SK-N-SH (cell line): ENCODE measurements at regions not wholly inside any gene's neighbourhood (a gene's known extent, or its start where the extent isn't known, plus 50 kb on each side); places are given as distances from the start of the nearest gene placed in this dataset.

Source experiments
- CTCF ChIA-PET: fragments of 300-600, 350-600 bp; formaldehyde crosslinking; extraction: SDS; loops from one replicate; lab custom pipeline; 2021; lab: Yijun Ruan, JAX
- POLR2A ChIA-PET: fragments of 350-600 bp; sonication (Branson Sonifier 250); formaldehyde crosslinking; extraction: SDS; loops from one replicate; lab custom pipeline; 2020; ENCODE audit warnings: antibody characterized with exemption, inconsistent platforms; lab: Yijun Ruan, JAX
- DNase-seq: peaks from one replicate; pipeline ENCODE4 v3.0.0; 2012
- H2AFZ ChIP-seq: fragments of 200-600 bp; sonication (generic); 2 replicates; pipeline ENCODE4 v1.8.1; 2016; ENCODE audit warnings: antibody characterized with exemption, mild to moderate bottlenecking, low read depth
- H3F3A ChIP-seq: fragments of 200-600 bp; sonication (generic); replicated peaks from 2 replicates; pipeline ENCODE3; 2016; ENCODE audit warnings: antibody characterized with exemption, mild to moderate bottlenecking; ENCODE audit not compliant: insufficient read depth
- H3K27ac ChIP-seq, 2 experiments: fragments of 200-500 bp in 1 of 2; fragments of 200-600 bp in 1 of 2; sonication (Bioruptor generic) in 1 of 2; sonication (generic), shearing (Covaris generic) in 1 of 2; 2 replicates each; pipeline versions ENCODE4 v1.5.1 to v1.6.1; 2014 to 2016; ENCODE audit warnings: low read depth in 2 of 2, inconsistent platforms in 1 of 2, low read length in 1 of 2, mild to moderate bottlenecking in 1 of 2, mixed read lengths in 1 of 2
- H3K27me3 ChIP-seq: fragments of 200-600 bp; sonication (generic), shearing (Covaris generic); 2 replicates; pipeline ENCODE4 v1.6.1; 2016; ENCODE audit warnings: mixed run types; ENCODE audit not compliant: insufficient read depth
- H3K36me3 ChIP-seq, 2 experiments: fragments of 200-500 bp in 1 of 2; fragments of 200-600 bp in 1 of 2; sonication (Bioruptor generic) in 1 of 2; sonication (generic) in 1 of 2; replicated peaks in 1 of 2; 2 replicates each; pipeline versions ENCODE3 to v1.5.1; 2014 to 2016; ENCODE audit warnings: low read length in 1 of 2, mild to moderate bottlenecking in 1 of 2; ENCODE audit not compliant: insufficient read depth in 2 of 2, control insufficient read depth in 1 of 2
- H3K4me1 ChIP-seq, 2 experiments: fragments of 200-500 bp in 1 of 2; fragments of 200-600 bp in 1 of 2; sonication (Bioruptor generic) in 1 of 2; sonication (generic), shearing (Covaris generic) in 1 of 2; 2 replicates each; pipeline versions ENCODE4 v1.5.1 to v1.6.1; 2014 to 2016; ENCODE audit warnings: low read depth in 1 of 2, low read length in 1 of 2, mixed run types in 1 of 2; ENCODE audit not compliant: insufficient read depth in 2 of 2, control insufficient read depth in 1 of 2
- H3K4me2 ChIP-seq: fragments of 200-600 bp; sonication (generic), shearing (Covaris generic); 2 replicates; pipeline ENCODE4 v1.6.1; 2017; ENCODE audit warnings: mixed run types
- H3K4me3 ChIP-seq, 2 experiments: fragments of 200-500 bp in 1 of 2; fragments of 200-600 bp in 1 of 2; sonication (Bioruptor generic) in 1 of 2; sonication (generic), shearing (Covaris generic) in 1 of 2; 2 replicates each; pipeline versions ENCODE4 v1.5.1 to v1.8.1; 2014 to 2016; ENCODE audit warnings: low read depth in 2 of 2, inconsistent platforms in 1 of 2, low read length in 1 of 2, mild to moderate bottlenecking in 1 of 2, mixed read lengths in 1 of 2, moderate library complexity in 1 of 2
- H3K79me2 ChIP-seq: fragments of 200-600 bp; sonication (generic); 2 replicates; pipeline ENCODE4 v1.8.1; 2017; ENCODE audit warnings: mild to moderate bottlenecking; ENCODE audit not compliant: insufficient read depth
- H3K9ac ChIP-seq: fragments of 200-600 bp; sonication (generic); 2 replicates; pipeline ENCODE4 v1.6.1; 2017; ENCODE audit warnings: mixed run types
- H3K9me2 ChIP-seq: fragments of 200-600 bp; sonication (generic); 2 replicates; pipeline ENCODE4 v1.6.1; 2017; ENCODE audit warnings: mixed run types
- H3K9me3 ChIP-seq: fragments of 200-600 bp; sonication (generic); 2 replicates; pipeline ENCODE4 v1.6.1; 2017; ENCODE audit warnings: mixed run types, mild to moderate bottlenecking, moderate library complexity
- H4K20me1 ChIP-seq: fragments of 200-600 bp; sonication (generic); 2 replicates; pipeline ENCODE4 v1.6.1; 2017; ENCODE audit warnings: mild to moderate bottlenecking, mixed run types; ENCODE audit not compliant: insufficient read depth
- ELF1 ChIP-seq: IDR thresholded peaks from 2 replicates; pipeline ENCODE4 v1.4.0; 2012
- FOSL2 ChIP-seq: IDR thresholded peaks from 2 replicates; pipeline ENCODE4 v1.4.0; 2012; ENCODE audit warnings: low read depth, mild to moderate bottlenecking, moderate library complexity, borderline replicate concordance
- FOXM1 ChIP-seq: IDR thresholded peaks from 2 replicates; pipeline ENCODE4 v1.4.0; 2012; ENCODE audit warnings: low read depth, mild to moderate bottlenecking
- GATA2 ChIP-seq: sonication (generic); formaldehyde crosslinking; IDR thresholded peaks from 2 replicates; pipeline ENCODE4 v1.5.0; 2020; ENCODE audit warnings: mild to moderate bottlenecking, missing genetic modification reagents
- JUND ChIP-seq: IDR thresholded peaks from 2 replicates; pipeline ENCODE4 v1.4.0; 2012
- MAX ChIP-seq: IDR thresholded peaks from 2 replicates; pipeline ENCODE4 v1.4.0; 2012; ENCODE audit warnings: low read depth
- MXI1 ChIP-seq: IDR thresholded peaks from 2 replicates; pipeline ENCODE4 v1.6.1; 2012; ENCODE audit warnings: mild to moderate bottlenecking, low read depth, low read length, improper control_type of control experiment
- NFIC ChIP-seq: IDR thresholded peaks from 2 replicates; pipeline ENCODE4 v1.4.0; 2012; ENCODE audit warnings: borderline replicate concordance
- RCOR1 ChIP-seq: fragments of 150-350 bp; IDR thresholded peaks from 2 replicates; pipeline ENCODE4 v1.6.1; 2017; ENCODE audit warnings: antibody characterized with exemption, low read length
- REST ChIP-seq: IDR thresholded peaks from 2 replicates; pipeline ENCODE4 v1.6.1; 2012; ENCODE audit warnings: mild to moderate bottlenecking, low read depth, low read length, moderate library complexity
- RFX5 ChIP-seq: IDR thresholded peaks from 2 replicates; pipeline ENCODE4 v1.6.1; 2012; ENCODE audit warnings: mild to moderate bottlenecking, improper control_type of control experiment, low read length
- RXRA ChIP-seq: IDR thresholded peaks from 2 replicates; pipeline ENCODE4 v1.4.0; 2012; ENCODE audit warnings: low read depth, mild to moderate bottlenecking, borderline replicate concordance
- TAF1 ChIP-seq: IDR thresholded peaks from 2 replicates; pipeline ENCODE4 v1.6.1; 2012; ENCODE audit warnings: low read depth, mild to moderate bottlenecking, low read length, moderate library complexity, borderline replicate concordance
- TEAD4 ChIP-seq: IDR thresholded peaks from 2 replicates; pipeline ENCODE4 v1.4.0; 2012; ENCODE audit warnings: mild to moderate bottlenecking, borderline replicate concordance; ENCODE audit not compliant: insufficient read depth
- USF2 ChIP-seq: fragments of 150-350 bp; IDR thresholded peaks from 2 replicates; pipeline ENCODE4 v1.6.1; 2017; ENCODE audit warnings: antibody characterized with exemption, low read length, low read depth, borderline replicate concordance
- WGBS: methylation state at CpG from one replicate; pipeline ENCODE4 v1.1.6; 2017; ENCODE audit warnings: low lambda C conversion rate; 5-methylcytosine and 5-hydroxymethylcytosine counted together

GRCh38 chr13:73522937-73523336, 464.1 kb downstream of the KLF5 start (continued):
- no peak for TF ChIP-seq REST
- no peak for TF ChIP-seq ELF1
- no peak for TF ChIP-seq MAX
- TF ChIP-seq USF2: no peak
- TF ChIP-seq NFIC: no peak

GRCh38 chr13:73521985-73522524, 463.2 kb downstream of the KLF5 start:
- DNase-seq: no peak
- Histone ChIP-seq H3K9me2 (no peaks in the 10 kb centered on the region), H3K36me3 (no peaks in the 10 kb centered on the region), H3K9me3 (no peaks in the 10 kb centered on the region), H3K4me2 (no peak overlapping the region), H4K20me1 (no peaks in the 10 kb centered on the region), H3K79me2 (no peaks in the 10 kb centered on the region), H3K9ac (no peak overlapping the region), H2AFZ (no peak overlapping the region), H3F3A (no peaks in the 10 kb centered on the region), H3K4me3 (no peak overlapping the region), H3K27me3 (no peaks in the 10 kb centered on the region), H3K27ac (no peak overlapping the region), H3K4me1 (no peaks in the 10 kb centered on the region)
- 53% methylated on average over 4 of the region's 4 CpGs for WGBS
- TF ChIP-seq NFIC: no peak
- no peak for TF ChIP-seq MXI1
- no peak for TF ChIP-seq RFX5
- no peak for TF ChIP-seq JUND
- TF ChIP-seq RCOR1: no peak
- no peak for TF ChIP-seq RXRA
- no peak for TF ChIP-seq GATA2
- no peak for TF ChIP-seq FOXM1
- no peak for TF ChIP-seq TEAD4
- TF ChIP-seq MAX: no peak
- TF ChIP-seq FOSL2: no peak
- no peak for TF ChIP-seq TAF1
- POLR2A ChIA-PET: no interaction called here
- CTCF ChIA-PET: no interaction called here
